Endodermal cell (in vitro differentiated cells): ENCODE measurements at regions not wholly inside any gene's neighbourhood (a gene's known extent, or its start where the extent isn't known, plus 50 kb on each side); places are given as distances from the start of the nearest gene placed in this dataset.

ENCODE experiments used
- DNase-seq: peaks from one replicate; pipeline ENCODE4 v3.0.0-alpha.2; 2017
- H3K27ac ChIP-seq: 2 replicates; pipeline ENCODE4 v1.5.1; 2013; ENCODE audit warnings: mild to moderate bottlenecking, low read depth, low read length, moderate library complexity
- H3K27me3 ChIP-seq: 2 replicates; pipeline ENCODE4 v1.6.1; 2013; ENCODE audit warnings: mild to moderate bottlenecking, low read length, moderate library complexity; ENCODE audit not compliant: insufficient read depth, control insufficient read depth, poor library complexity, severe bottlenecking
- H3K36me3 ChIP-seq: 2 replicates; pipeline ENCODE4 v1.7.0; 2013; ENCODE audit warnings: mild to moderate bottlenecking, low read length, moderate library complexity; ENCODE audit not compliant: control insufficient read depth, insufficient read depth
- H3K4me1 ChIP-seq: one replicate; pipeline ENCODE4 v1.7.0; 2013; ENCODE audit warnings: low read length; ENCODE audit not compliant: control insufficient read depth, insufficient read depth
- H3K4me3 ChIP-seq: 2 replicates; pipeline ENCODE4 v1.5.1; 2013; ENCODE audit warnings: mild to moderate bottlenecking, low read length, moderate library complexity
- H3K9ac ChIP-seq: 2 replicates; pipeline ENCODE4 v1.6.1; 2013; ENCODE audit warnings: mild to moderate bottlenecking, low read length, moderate library complexity; ENCODE audit not compliant: poor library complexity, severe bottlenecking; ENCODE audit errors: extremely low read depth
- H3K9me3 ChIP-seq: 2 replicates; pipeline ENCODE4 v1.6.1; 2013; ENCODE audit warnings: mild to moderate bottlenecking, low read length, moderate library complexity; ENCODE audit not compliant: control insufficient read depth
- H3K27ac Mint-ChIP-seq: 2 replicates; pipeline ENCODE4 v1.8.0; 2020; ENCODE audit warnings: mixed read lengths
- H3K27me3 Mint-ChIP-seq: 2 replicates; pipeline ENCODE4 v1.8.0; 2021; ENCODE audit warnings: mild to moderate bottlenecking, mixed read lengths; ENCODE audit not compliant: insufficient read depth
- H3K36me3 Mint-ChIP-seq: 2 replicates; pipeline ENCODE4 v1.8.0; 2020; ENCODE audit warnings: low read depth, mixed read lengths
- H3K4me1 Mint-ChIP-seq: 2 replicates; pipeline ENCODE4 v1.8.0; 2020; ENCODE audit warnings: mixed read lengths
- H3K4me3 Mint-ChIP-seq: 2 replicates; pipeline ENCODE4 v1.8.0; 2020; ENCODE audit warnings: mild to moderate bottlenecking, moderate library complexity, mixed read lengths
- H3K9me3 Mint-ChIP-seq: 2 replicates; pipeline ENCODE4 v1.8.0; 2020; ENCODE audit warnings: mild to moderate bottlenecking, mixed read lengths
- WGBS, 2 experiments: methylation state at CpG; one replicate each; pipeline versions ENCODE4 v1.1.5 to v1.1.7; 2013; ENCODE audit warnings: missing lambda C conversion rate in 2 of 2, mixed read lengths in 1 of 2; ENCODE audit not compliant: insufficient coverage in 1 of 2, insufficient read length in 1 of 2; 5-methylcytosine and 5-hydroxymethylcytosine counted together
- TF ChIP-seq, protein P1 (sequence below): fragments of 200-600 bp; sonication (generic); conservative IDR thresholded peaks from 2 replicates; pipeline ENCODE4 v1.5.0; 2021; ENCODE audit warnings: antibody characterized with exemption, mild to moderate bottlenecking

DNA sequence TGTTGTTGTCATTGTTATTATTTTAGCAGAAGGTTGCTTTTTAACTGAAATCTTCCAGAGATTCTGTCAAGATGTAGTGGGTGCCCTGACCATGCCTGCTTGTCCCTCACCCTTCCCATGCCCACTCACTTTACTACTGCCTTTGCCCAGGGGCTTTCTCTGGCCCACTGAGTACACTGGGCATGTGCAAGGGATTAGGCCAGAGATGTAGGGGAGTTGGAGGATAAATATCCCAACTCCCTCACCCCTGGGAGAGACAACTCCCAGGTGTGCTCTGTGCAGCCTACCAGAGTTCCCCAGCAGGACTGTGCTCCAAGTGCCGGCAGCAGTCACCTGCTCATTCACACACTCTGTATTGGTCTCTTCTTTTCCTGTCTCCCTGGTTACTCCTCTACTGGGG, 559.1 kb downstream of the MIAT start:
- no peak overlapping the region for H3K9ac ChIP-seq
- no peaks in the 10 kb centered on the region for H3K27me3 ChIP-seq
- 93 to 100% methylated on average over 1 of the region's 1 CpG for WGBS, 2 experiments
- H3K27ac ChIP-seq = no peak overlapping the region
- no peak for DNase-seq
- Mint-ChIP-seq H3K9me3 (no peaks in the 10 kb centered on the region), H3K4me3 (no peak overlapping the region), H3K27me3 (peaks cover 42% of the 10 kb centered on the region), H3K36me3 (no peaks in the 10 kb centered on the region), H3K4me1 (peaks cover 5% of the 10 kb centered on the region), H3K27ac (no peak overlapping the region)
- H3K36me3 ChIP-seq = no peaks in the 10 kb centered on the region
- no peaks in the 10 kb centered on the region for H3K9me3 ChIP-seq
- TF ChIP-seq, protein P1, sequence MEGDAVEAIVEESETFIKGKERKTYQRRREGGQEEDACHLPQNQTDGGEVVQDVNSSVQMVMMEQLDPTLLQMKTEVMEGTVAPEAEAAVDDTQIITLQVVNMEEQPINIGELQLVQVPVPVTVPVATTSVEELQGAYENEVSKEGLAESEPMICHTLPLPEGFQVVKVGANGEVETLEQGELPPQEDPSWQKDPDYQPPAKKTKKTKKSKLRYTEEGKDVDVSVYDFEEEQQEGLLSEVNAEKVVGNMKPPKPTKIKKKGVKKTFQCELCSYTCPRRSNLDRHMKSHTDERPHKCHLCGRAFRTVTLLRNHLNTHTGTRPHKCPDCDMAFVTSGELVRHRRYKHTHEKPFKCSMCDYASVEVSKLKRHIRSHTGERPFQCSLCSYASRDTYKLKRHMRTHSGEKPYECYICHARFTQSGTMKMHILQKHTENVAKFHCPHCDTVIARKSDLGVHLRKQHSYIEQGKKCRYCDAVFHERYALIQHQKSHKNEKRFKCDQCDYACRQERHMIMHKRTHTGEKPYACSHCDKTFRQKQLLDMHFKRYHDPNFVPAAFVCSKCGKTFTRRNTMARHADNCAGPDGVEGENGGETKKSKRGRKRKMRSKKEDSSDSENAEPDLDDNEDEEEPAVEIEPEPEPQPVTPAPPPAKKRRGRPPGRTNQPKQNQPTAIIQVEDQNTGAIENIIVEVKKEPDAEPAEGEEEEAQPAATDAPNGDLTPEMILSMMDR = no peak
- H3K4me3 ChIP-seq = no peak overlapping the region
- no peaks in the 10 kb centered on the region for H3K4me1 ChIP-seq

DNA sequence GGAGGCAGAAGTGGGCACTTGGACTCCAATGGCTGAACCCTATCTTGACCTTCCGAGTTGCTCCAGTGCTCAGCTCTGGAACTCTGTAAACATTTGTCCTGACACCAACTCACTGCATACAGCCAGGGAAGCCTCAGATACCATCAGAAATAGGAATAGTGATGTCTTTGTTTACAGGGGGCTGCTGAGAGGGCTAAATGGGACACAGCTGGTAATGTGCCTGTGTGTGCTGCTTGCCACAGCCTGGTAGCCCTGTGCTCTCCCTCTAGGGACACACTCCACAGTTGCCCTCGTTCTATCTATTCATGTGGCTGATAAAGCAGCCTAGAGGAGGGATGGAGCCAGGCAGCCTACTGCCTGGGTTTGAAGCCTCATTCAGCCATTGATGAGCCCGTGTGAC, 559.8 kb downstream of the MIAT start:
- Mint-ChIP-seq H3K4me3 (no peak overlapping the region), H3K9me3 (no peaks in the 10 kb centered on the region), H3K4me1 (peaks cover 5% of the 10 kb centered on the region), H3K36me3 (no peaks in the 10 kb centered on the region), H3K27me3 (peaks cover 36% of the 10 kb centered on the region), H3K27ac (no peak overlapping the region)
- Histone ChIP-seq H3K4me3 (no peak overlapping the region), H3K36me3 (no peaks in the 10 kb centered on the region), H3K27me3 (no peaks in the 10 kb centered on the region), H3K9me3 (no peaks in the 10 kb centered on the region), H3K27ac (no peak overlapping the region), H3K9ac (no peak overlapping the region), H3K4me1 (no peaks in the 10 kb centered on the region)
- 72 to 90% methylated on average over 2 to 3 of the region's 3 CpGs for WGBS, 2 experiments
- TF ChIP-seq, protein P1 = no peak
- DNase-seq = no peak

DNA sequence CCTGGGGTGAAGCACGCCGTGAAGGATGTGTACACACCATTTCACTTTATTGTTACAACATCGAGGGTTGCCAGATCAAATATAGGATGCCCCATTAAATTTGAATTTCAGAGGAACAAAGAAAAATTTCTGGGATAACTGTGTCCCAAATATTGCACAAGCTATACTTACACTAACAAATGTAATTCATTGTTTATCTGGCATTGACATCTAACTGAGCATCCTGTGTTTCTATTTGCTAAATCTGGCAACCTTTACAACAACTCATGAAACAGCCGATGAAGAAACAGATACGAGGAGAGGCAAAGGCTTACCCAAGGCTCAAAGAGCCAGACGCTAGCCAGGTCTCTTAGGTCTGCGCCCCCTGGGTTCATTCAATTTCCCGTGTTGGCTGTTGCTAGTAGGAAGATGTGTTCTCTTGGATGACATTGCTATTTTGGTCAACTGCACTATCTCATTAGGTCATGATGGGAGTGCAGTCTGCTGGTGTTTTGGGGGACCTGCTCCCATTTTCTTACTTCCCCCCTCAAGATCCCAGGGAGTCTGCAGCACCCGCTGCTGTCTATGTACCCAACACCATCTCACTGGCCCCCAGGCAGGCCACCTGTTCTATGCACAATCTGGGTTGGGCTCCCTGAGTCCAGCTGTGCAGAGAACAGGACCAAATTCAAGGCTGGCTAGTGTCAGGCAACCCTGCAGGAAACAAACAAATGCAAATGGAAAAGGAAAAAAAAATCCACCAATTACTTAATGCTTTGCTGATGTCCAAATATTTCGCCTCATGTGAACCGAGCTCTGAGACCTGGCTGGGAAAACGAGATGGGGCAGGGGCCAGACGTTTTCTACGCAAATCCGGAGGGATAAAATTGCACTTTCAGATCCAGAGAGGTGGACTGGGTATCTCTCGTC, 560.9 kb downstream of the MIAT start:
- Mint-ChIP-seq H3K9me3 (no peaks in the 10 kb centered on the region), H3K36me3 (no peaks in the 10 kb centered on the region), H3K27me3 (peaks cover 25% of the 10 kb centered on the region), H3K27ac (no peak overlapping the region), H3K4me3 (no peak overlapping the region), H3K4me1 (no peaks in the 10 kb centered on the region)
- Histone ChIP-seq H3K9me3 (peaks cover 5% of the 10 kb centered on the region), H3K27me3 (no peaks in the 10 kb centered on the region), H3K4me3 (no peak overlapping the region), H3K27ac (no peak overlapping the region), H3K4me1 (no peaks in the 10 kb centered on the region), H3K36me3 (no peaks in the 10 kb centered on the region), H3K9ac (no peak overlapping the region)
- no peak for DNase-seq
- 88 to 92% methylated on average over 12 to 16 of the region's 16 CpGs for WGBS, 2 experiments
- TF ChIP-seq, protein P1 = no peak
